ENCODE measurements at regions not wholly inside any gene's neighbourhood (a gene's known extent, or its start where the extent isn't known, plus 50 kb on each side); places are given as distances from the start of the nearest gene placed in this dataset.

- TF ChIP-seq CTCF (IDR thresholded peaks at IDR 0.05; ENCODE audit: poor library complexity) (no peak), EZH2 (IDR thresholded peaks at IDR 0.05; ENCODE audit: borderline replicate concordance) (no peak)
These were observed 274.7 kb upstream of the SKOR2 start for GRCh38 chr18:47526147-47526546.

Data from hepatocyte (in vitro differentiated cells).